HEK293 (cell line): ENCODE measurements at regions not wholly inside any gene's neighbourhood (a gene's known extent, or its start where the extent isn't known, plus 50 kb on each side); places are given as distances from the start of the nearest gene placed in this dataset.

Experiments
- BCL11A ChIP-seq: fragments of 450-650 bp; formaldehyde crosslinking; IDR thresholded peaks from 2 replicates; pipeline ENCODE4 v1.5.1; 2016; ENCODE audit warnings: low read depth, missing biosample characterization, missing genetic modification characterization
- GLI4 ChIP-seq: fragments of 450-650 bp; formaldehyde crosslinking; IDR thresholded peaks from 2 replicates; pipeline ENCODE4 v1.5.1; 2016; ENCODE audit warnings: missing biosample characterization, missing genetic modification characterization
- MYNN ChIP-seq: fragments of 450-650 bp; formaldehyde crosslinking; IDR thresholded peaks from 2 replicates; pipeline ENCODE4 v1.5.1; 2016; ENCODE audit warnings: missing biosample characterization, missing genetic modification characterization, borderline replicate concordance
- ZNF121 ChIP-seq: fragments of 450-650 bp; formaldehyde crosslinking; IDR thresholded peaks from 2 replicates; pipeline ENCODE4 v1.5.1; 2016; ENCODE audit warnings: missing biosample characterization, missing genetic modification characterization
- ZNF501 ChIP-seq: fragments of 450-650 bp; formaldehyde crosslinking; IDR thresholded peaks from 2 replicates; pipeline ENCODE4 v1.5.1; 2016; ENCODE audit warnings: missing biosample characterization, missing genetic modification characterization
- ZNF561 ChIP-seq: fragments of 450-650 bp; IDR thresholded peaks from 2 replicates; pipeline ENCODE4 v1.5.1; 2018; ENCODE audit warnings: missing biosample characterization, missing genetic modification characterization, borderline replicate concordance
- ZNF701 ChIP-seq: fragments of 450-650 bp; formaldehyde crosslinking; IDR thresholded peaks from 2 replicates; pipeline ENCODE4 v1.5.1; 2016; ENCODE audit warnings: missing biosample characterization, missing genetic modification characterization
- TF ChIP-seq, protein P1 (sequence below): fragments of 450-650 bp; formaldehyde crosslinking; IDR thresholded peaks from 2 replicates; pipeline ENCODE4 v1.5.1; 2016; ENCODE audit warnings: missing biosample characterization, missing genetic modification characterization
- TF ChIP-seq, protein P2 (sequence below): fragments of 450-650 bp; formaldehyde crosslinking; IDR thresholded peaks from 2 replicates; pipeline ENCODE4 v1.5.1; 2016; ENCODE audit warnings: missing biosample characterization, missing genetic modification characterization
- TF ChIP-seq, protein P3 (sequence below): fragments of 450-650 bp; formaldehyde crosslinking; IDR thresholded peaks from 2 replicates; pipeline ENCODE4 v1.5.1; 2016; ENCODE audit warnings: missing biosample characterization, missing genetic modification characterization
- TF ChIP-seq, protein P4 (sequence below): fragments of 450-650 bp; formaldehyde crosslinking; optimal IDR thresholded peaks from 2 replicates; pipeline ENCODE3; 2016; ENCODE audit warnings: missing biosample characterization, mild to moderate bottlenecking, missing genetic modification characterization

DNA sequence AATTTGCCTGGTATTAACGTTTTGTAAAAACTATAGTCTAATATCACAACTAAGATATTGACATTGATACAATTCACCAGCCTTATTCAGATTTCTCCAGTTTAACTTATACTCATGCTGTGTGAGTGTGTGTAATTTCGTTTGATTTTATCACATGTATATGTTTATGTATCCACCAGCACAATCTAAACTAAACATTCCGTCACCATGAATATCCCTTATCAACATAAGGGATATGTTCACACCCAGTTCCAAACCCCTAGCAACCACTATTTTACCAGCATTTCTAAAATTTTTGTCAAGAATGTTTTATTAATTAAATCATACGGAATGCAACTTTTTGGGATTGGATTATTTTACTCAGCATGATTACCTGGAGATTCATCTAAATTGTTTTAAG, 450.3 kb downstream of the FBXO15 start:
- TF ChIP-seq, protein P1, sequence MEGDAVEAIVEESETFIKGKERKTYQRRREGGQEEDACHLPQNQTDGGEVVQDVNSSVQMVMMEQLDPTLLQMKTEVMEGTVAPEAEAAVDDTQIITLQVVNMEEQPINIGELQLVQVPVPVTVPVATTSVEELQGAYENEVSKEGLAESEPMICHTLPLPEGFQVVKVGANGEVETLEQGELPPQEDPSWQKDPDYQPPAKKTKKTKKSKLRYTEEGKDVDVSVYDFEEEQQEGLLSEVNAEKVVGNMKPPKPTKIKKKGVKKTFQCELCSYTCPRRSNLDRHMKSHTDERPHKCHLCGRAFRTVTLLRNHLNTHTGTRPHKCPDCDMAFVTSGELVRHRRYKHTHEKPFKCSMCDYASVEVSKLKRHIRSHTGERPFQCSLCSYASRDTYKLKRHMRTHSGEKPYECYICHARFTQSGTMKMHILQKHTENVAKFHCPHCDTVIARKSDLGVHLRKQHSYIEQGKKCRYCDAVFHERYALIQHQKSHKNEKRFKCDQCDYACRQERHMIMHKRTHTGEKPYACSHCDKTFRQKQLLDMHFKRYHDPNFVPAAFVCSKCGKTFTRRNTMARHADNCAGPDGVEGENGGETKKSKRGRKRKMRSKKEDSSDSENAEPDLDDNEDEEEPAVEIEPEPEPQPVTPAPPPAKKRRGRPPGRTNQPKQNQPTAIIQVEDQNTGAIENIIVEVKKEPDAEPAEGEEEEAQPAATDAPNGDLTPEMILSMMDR (tag by site-specific recombination): no peak
- TF ChIP-seq GLI4 (no peak), ZNF501 (tag by site-specific recombination) (no peak), MYNN (tag by site-specific recombination) (no peak), BCL11A (no peak), ZNF701 (tag by site-specific recombination) (no peak), ZNF121 (no peak), ZNF561 (tag by site-specific recombination) (no peak)
- TF ChIP-seq, protein P2, sequence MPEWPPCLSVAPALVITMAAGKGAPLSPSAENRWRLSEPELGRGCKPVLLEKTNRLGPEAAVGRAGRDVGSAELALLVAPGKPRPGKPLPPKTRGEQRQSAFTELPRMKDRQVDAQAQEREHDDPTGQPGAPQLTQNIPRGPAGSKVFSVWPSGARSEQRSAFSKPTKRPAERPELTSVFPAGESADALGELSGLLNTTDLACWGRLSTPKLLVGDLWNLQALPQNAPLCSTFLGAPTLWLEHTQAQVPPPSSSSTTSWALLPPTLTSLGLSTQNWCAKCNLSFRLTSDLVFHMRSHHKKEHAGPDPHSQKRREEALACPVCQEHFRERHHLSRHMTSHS (tag by site-specific recombination): no peak
- TF ChIP-seq, protein P3, sequence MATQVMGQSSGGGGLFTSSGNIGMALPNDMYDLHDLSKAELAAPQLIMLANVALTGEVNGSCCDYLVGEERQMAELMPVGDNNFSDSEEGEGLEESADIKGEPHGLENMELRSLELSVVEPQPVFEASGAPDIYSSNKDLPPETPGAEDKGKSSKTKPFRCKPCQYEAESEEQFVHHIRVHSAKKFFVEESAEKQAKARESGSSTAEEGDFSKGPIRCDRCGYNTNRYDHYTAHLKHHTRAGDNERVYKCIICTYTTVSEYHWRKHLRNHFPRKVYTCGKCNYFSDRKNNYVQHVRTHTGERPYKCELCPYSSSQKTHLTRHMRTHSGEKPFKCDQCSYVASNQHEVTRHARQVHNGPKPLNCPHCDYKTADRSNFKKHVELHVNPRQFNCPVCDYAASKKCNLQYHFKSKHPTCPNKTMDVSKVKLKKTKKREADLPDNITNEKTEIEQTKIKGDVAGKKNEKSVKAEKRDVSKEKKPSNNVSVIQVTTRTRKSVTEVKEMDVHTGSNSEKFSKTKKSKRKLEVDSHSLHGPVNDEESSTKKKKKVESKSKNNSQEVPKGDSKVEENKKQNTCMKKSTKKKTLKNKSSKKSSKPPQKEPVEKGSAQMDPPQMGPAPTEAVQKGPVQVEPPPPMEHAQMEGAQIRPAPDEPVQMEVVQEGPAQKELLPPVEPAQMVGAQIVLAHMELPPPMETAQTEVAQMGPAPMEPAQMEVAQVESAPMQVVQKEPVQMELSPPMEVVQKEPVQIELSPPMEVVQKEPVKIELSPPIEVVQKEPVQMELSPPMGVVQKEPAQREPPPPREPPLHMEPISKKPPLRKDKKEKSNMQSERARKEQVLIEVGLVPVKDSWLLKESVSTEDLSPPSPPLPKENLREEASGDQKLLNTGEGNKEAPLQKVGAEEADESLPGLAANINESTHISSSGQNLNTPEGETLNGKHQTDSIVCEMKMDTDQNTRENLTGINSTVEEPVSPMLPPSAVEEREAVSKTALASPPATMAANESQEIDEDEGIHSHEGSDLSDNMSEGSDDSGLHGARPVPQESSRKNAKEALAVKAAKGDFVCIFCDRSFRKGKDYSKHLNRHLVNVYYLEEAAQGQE (tag by site-specific recombination): no peak
- TF ChIP-seq, protein P4, sequence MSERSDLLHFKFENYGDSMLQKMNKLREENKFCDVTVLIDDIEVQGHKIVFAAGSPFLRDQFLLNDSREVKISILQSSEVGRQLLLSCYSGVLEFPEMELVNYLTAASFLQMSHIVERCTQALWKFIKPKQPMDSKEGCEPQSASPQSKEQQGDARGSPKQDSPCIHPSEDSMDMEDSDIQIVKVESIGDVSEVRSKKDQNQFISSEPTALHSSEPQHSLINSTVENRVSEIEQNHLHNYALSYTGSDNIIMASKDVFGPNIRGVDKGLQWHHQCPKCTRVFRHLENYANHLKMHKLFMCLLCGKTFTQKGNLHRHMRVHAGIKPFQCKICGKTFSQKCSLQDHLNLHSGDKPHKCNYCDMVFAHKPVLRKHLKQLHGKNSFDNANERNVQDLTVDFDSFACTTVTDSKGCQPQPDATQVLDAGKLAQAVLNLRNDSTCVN: no peak
